Posterior cingulate gyrus (tissue), 11 donors: ENCODE measurements at regions not wholly inside any gene's neighbourhood (a gene's known extent, or its start where the extent isn't known, plus 50 kb on each side); places are given as distances from the start of the nearest gene placed in this dataset.

Experiments
- DNase-seq, 10 donors: peaks; one replicate each; pipeline versions ENCODE4 v3.0.0 to v3.0.0-alpha.2; 2020 to 2021; ENCODE audit warnings: mixed read lengths in 3 of 10
- intact Hi-C: fragments of 100-400 bp; cut with DNase I; formaldehyde crosslinking; loops from one replicate; pipeline ENCODE4 v1.15.1; 2023

GRCh38 chr12:28925719-28926376, 223.2 kb upstream of the FAR2 start:
- no peak for DNase-seq
- intact Hi-C loops: no loop called here

DNA sequence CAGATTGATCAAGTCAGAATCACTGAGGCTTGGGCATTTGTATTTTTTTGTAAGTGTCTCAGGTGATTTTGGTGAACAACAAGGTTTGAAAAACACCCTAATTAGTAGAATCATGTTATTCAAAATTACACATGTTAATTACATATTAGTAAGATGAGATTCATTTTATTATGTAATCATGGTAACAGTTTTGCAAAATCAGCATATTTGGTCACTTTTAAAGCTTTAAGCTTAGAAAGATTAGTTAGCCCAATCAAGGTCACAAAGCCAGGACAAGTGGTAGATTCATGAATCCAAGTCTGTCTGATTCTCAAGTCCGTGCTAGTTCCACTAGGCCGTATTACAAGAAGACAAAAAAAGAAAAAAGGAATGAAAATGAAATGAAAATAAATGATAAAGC, 218.4 kb upstream of the FAR2 start:
- no peak for DNase-seq
- intact Hi-C loops: no loop called here

DNA sequence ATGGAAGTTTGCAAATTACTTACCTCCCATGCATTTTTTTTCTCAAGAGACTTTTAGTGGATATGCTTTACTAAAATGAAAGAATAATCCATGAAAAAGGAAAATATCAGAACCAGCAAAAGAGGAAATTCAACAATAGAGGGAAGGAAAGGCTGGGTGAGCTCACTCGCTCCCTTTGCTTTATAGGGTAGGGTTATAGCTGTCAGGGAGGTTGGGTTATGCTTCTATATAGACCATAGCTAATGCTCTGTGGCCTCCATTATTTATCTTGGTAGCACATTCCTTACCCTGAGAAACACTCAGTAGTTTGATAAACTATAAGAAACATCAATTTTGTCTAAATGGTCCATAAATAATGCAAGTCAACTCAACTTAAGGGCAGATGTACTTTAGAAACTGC, 215.9 kb upstream of the FAR2 start:
- intact Hi-C loops: no loop called here
- DNase-seq: no peak

DNA sequence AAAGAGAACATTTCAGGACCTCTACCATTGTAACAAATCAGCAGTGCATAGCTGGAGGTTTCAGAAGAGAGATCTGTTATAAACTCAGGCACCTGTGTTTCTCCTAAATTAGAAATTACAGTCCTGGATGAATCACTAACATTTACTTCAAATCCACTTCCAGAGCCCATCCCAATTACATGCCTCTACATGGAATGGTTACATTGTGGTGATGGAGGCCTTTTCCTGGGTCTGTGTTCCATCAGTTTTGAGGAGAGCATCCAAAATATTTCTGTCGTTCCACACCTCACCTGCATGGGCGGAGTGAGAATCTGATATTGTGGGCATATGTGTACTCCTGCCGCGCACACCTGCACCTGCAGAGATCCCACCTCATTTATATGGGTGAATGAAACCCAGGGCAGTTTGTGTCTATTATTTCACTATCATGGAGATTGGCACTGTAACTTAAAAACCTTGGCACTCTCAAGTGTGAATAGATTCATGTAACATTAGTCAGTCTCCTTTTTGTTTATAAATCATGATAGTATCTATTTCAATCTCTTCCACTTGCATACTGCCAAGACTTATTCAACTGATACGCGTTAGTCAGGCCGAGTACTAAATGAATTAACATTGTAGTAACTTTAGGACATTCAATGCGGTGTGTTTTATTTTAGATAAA, 215.1 kb upstream of the FAR2 start:
- no peak for DNase-seq
- intact Hi-C loops: no loop called here

GRCh38 chr12:28936221-28936620, 212.9 kb upstream of the FAR2 start:
- peak in 1 of 10 donors; percentile 13 for DNase-seq
- intact Hi-C loops: no loop called here

GRCh38 chr12:28936711-28937110, 212.4 kb upstream of the FAR2 start:
- intact Hi-C loops: no loop called here
- DNase-seq: no peak

DNA sequence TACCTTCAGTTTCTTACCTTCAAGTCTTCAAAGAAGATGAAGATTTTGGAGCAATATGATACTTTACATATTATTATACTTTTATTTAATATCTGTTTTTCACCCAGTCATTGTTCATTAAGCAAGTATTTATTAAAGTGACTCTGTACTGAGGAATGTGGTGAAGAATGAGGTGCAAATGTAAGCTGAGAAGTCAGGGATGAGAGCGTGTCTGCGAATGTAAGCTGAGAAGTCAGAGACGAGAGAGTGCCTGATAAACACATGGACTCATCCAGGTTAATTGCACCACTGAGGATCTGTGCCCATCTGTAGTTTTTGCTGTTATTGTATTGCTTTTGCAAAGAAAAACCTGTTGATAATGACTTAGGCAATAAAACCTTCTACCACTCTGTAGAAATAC, 211.9 kb upstream of the FAR2 start:
- intact Hi-C loops: no loop called here

GRCh38 chr12:28938056-28938455, 211.0 kb upstream of the FAR2 start:
- intact Hi-C loops: no loop called here
- DNase-seq: no peak

More for the DNA sequence above, 211.9 kb upstream of the FAR2 start:
- DNase-seq: no peak

GRCh38 chr12:28938581-28939235, 210.4 kb upstream of the FAR2 start:
- intact Hi-C loops: no loop called here
- no peak for DNase-seq

- intact Hi-C loops: no loop called here
- no peak for DNase-seq
Measured at GRCh38 chr12:28939427-28939826, 209.7 kb upstream of the FAR2 start.

DNA sequence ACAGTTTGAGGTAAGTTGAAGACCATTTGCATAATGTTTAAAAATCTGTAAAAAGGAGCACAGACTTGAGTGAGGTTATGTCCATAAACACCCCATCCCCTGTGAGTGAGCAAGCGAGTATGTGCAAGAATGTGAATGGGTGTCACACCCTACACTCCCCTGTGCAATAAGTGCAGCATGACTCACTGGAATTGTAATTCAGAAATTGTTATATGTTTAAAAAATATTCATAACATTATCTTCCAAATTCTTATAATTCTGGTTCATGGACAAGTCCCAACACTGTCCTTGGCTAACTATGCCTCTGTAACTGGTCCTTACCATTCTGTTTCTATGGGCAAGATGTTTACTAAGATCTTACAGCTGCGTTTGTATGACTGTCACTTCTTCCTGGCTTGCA, 207.8 kb upstream of the FAR2 start:
- intact Hi-C loops: no loop called here
- no peak for DNase-seq

GRCh38 chr12:28946361-28946760, 202.7 kb upstream of the FAR2 start:
- no peak for DNase-seq
- intact Hi-C loops: no loop called here

DNA sequence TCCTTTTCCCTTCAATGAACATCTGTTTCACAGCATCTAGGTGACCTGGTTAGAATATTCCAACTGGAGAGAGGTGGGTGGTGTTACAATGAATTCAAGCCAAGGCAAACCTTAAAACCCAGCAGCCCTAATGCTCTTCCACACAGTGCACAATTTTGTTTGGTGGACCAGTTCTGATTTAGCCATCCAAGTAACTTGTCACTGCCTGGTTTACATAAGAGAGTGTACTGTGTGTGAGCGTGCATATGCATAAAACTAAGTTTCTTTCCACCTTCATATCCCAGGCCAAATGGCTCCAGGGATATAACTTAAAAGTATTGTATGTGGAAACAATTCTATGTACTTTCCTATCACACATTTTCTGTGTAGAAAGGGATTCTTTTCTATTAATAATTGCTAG, 200.4 kb upstream of the FAR2 start:
- intact Hi-C loops: no loop called here

GRCh38 chr12:28949184-28949583, 199.9 kb upstream of the FAR2 start:
- intact Hi-C loops: no loop called here
- no peak for DNase-seq

More for the DNA sequence above, 200.4 kb upstream of the FAR2 start:
- no peak for DNase-seq

DNA sequence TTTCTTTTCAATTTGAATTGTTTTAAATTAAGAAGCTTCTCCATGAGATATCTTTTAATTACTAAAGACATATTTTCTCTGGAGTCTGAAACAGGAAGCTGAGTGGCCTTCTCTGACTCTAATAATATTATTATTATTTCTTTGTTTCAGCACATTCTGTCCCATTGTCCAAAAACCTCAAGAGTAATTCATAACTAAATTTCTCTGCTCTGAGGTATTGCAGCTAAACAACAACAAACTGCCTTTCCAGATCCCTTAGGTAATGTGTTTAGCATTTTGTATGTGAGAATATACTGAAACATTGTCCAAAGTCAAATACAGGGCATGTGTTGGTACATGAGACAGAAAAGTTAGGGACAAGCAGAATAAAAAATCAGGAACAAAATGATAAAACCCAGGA, 199.0 kb upstream of the FAR2 start:
- no peak for DNase-seq
- intact Hi-C loops: no loop called here

- DNase-seq: no peak
- intact Hi-C loops: no loop called here
Measured at GRCh38 chr12:28951935-28952334, 197.1 kb upstream of the FAR2 start.

- intact Hi-C loops: no loop called here
- no peak for DNase-seq
Measured at GRCh38 chr12:28954333-28954732, 194.7 kb upstream of the FAR2 start.

DNA sequence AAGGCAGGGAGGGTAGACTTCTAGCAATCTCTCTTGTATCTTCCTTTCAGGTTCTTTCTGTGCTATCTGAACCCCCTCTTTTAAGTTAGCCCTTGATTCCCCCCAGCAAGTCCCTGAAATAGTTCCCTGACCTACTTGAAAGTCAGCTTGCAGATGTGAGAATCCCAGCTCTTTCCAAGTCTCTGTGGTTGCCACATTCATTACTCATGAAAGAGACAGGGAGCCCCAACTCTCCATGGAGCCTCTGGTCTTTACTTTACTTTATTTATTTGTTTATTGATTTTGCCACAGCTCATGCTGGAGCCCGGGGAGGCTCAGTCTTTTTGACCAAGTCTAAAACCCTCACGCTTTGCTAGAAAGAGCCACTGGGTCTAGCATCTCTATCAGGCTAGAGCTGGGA, 193.6 kb upstream of the FAR2 start:
- intact Hi-C loops: no loop called here
- no peak for DNase-seq

DNA sequence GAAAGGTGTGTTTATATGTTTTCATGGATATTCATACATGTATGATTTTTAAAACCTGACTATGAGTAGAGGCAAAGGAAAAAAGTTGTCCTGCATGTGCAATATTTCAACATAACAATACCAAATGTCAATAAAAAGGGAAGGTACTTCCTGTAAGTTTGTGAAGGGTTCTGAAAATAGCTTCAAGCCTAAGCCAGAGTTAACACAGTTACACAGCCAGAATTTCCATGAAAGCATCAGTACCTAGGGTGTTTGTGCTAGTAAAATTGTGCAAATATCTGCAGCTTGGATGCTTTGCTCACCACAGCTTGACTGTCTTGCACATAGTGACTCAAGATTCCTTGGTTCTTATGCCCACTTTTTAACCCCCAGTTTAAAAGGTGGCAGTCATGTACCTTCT, 193.1 kb upstream of the FAR2 start:
- intact Hi-C loops: no loop called here
- no peak for DNase-seq

DNA sequence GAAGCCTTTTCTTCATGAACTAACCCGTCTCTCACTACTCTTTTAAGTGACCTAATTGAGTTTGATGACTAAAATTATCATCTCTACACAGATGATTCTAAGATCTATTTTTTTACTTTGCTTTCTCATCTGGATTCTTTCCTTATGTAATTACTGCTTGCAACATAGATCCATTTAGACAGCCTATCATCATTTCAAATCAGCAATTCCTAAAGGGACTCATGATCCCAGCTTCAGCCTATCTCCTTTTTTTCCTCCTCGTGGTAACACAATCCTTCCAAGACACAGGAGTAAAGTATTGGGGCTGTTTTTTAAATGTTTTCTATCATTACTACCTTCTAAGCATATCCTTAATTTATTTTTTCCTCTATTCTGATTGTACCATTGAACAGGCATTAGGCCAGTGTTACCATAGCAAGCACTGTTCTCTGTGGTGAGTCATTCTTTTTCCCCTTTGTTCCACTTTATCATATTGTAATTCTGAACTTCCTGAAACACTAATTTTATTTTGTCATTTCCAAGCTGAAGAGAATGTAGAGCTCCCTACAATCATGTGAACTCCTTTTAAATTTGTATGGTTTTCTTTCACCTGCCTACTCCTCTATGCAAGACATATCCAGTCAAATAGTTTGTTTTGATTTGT, 190.4 kb upstream of the FAR2 start:
- intact Hi-C loops: no loop called here
- no peak for DNase-seq

- DNase-seq: no peak
- intact Hi-C loops: no loop called here
Measured at GRCh38 chr12:28961948-28962384, 187.1 kb upstream of the FAR2 start.

- intact Hi-C loops: no loop called here
Measured at GRCh38 chr12:28963554-28963953, 185.5 kb upstream of the FAR2 start.

More at GRCh38 chr12:28963554-28963953, 185.5 kb upstream of the FAR2 start:
- DNase-seq: no peak
